ENCODE measurements at regions not wholly inside any gene's neighbourhood (a gene's known extent, or its start where the extent isn't known, plus 50 kb on each side); places are given as distances from the start of the nearest gene placed in this dataset.

GRCh38 chr21:36626791-36627190 is 72.1 kb upstream of the SIM2 start:
- no peak overlapping the region for H3K27ac ChIP-seq (replicated peaks)
- TF ChIP-seq GABPA (IDR thresholded peaks at IDR 0.05; ENCODE audit: low read depth) (no peak), POLR2AphosphoS5 (IDR thresholded peaks at IDR 0.05; ENCODE audit: low read depth) (no peak), REST (IDR thresholded peaks at IDR 0.05; ENCODE audit: insufficient replicate concordance, low read depth) (no peak), SPI1 (IDR thresholded peaks at IDR 0.05; ENCODE audit: borderline replicate concordance, low read depth) (no peak), CTCF (IDR thresholded peaks at IDR 0.05; ENCODE audit: insufficient read depth, low read length) (no peak)

GRCh38 chr21:36627242-36627641 is 71.7 kb upstream of the SIM2 start:
- Histone ChIP-seq H3K27ac (replicated peaks) (no peak overlapping the region), H3K4me3 (replicated peaks; ENCODE audit: insufficient read depth, low read length) (no peak overlapping the region), H3K27me3 (ENCODE audit: insufficient read depth, poor library complexity, severe bottlenecking) (no peaks in the 10 kb centered on the region)
- TF ChIP-seq REST (IDR thresholded peaks at IDR 0.05; ENCODE audit: insufficient replicate concordance, low read depth) = no peak
- no peak for TF ChIP-seq CTCF (IDR thresholded peaks at IDR 0.05; ENCODE audit: insufficient read depth, low read length)
- no peak for TF ChIP-seq POLR2AphosphoS5 (IDR thresholded peaks at IDR 0.05; ENCODE audit: low read depth)
- no peak for TF ChIP-seq GABPA (IDR thresholded peaks at IDR 0.05; ENCODE audit: low read depth)
- no peak for TF ChIP-seq SPI1 (IDR thresholded peaks at IDR 0.05; ENCODE audit: borderline replicate concordance, low read depth)
- no peak for DNase-seq (ENCODE audit: low read depth in 1 of 2, low spot score in 1 of 2)

More at GRCh38 chr21:36626791-36627190, 72.1 kb upstream of the SIM2 start:
- Histone ChIP-seq H3K4me3 (replicated peaks; ENCODE audit: insufficient read depth, low read length) (no peak overlapping the region), H3K27me3 (ENCODE audit: insufficient read depth, poor library complexity, severe bottlenecking) (no peaks in the 10 kb centered on the region)
- DNase-seq (ENCODE audit: low read depth in 1 of 2, low spot score in 1 of 2) = no peak

GRCh38 chr21:36628106-36628505 is 70.8 kb upstream of the SIM2 start:
- DNase-seq (ENCODE audit: low read depth in 1 of 2, low spot score in 1 of 2) = no peak
- TF ChIP-seq CTCF (IDR thresholded peaks at IDR 0.05; ENCODE audit: insufficient read depth, low read length) = no peak
- no peak for TF ChIP-seq POLR2AphosphoS5 (IDR thresholded peaks at IDR 0.05; ENCODE audit: low read depth)
- no peak for TF ChIP-seq GABPA (IDR thresholded peaks at IDR 0.05; ENCODE audit: low read depth)
- TF ChIP-seq REST (IDR thresholded peaks at IDR 0.05; ENCODE audit: insufficient replicate concordance, low read depth) = no peak
- TF ChIP-seq SPI1 (IDR thresholded peaks at IDR 0.05; ENCODE audit: borderline replicate concordance, low read depth) = no peak

More at GRCh38 chr21:36628106-36628505, 70.8 kb upstream of the SIM2 start:
- no peak overlapping the region for H3K27ac ChIP-seq (replicated peaks)
- H3K4me3 ChIP-seq (replicated peaks; ENCODE audit: insufficient read depth, low read length) = no peak overlapping the region
- no peaks in the 10 kb centered on the region for H3K27me3 ChIP-seq (ENCODE audit: insufficient read depth, poor library complexity, severe bottlenecking)
